ENCODE measurements at regions not wholly inside any gene's neighbourhood (a gene's known extent, or its start where the extent isn't known, plus 50 kb on each side); places are given as distances from the start of the nearest gene placed in this dataset.

DNA sequence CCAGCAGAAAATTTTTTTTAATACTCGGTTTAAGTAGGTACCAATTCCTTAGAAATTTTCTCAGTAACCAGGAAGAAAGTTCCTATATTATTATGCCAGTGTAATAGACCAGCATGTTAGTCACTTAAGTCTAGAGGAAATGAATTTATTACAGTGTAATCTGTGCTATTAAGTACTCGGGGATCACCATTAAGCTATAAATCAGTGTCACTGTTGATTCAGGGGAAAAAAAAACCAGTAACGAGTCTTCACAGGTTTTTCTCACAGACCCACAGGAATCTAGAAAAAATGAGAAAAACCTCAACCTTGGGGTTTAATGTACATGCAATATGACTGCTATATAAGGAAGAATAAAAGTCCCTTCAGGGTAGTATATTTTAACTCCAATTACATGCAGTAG, 138.3 kb upstream of the IL1RAPL2 start:
- TF ChIP-seq, protein P1, sequence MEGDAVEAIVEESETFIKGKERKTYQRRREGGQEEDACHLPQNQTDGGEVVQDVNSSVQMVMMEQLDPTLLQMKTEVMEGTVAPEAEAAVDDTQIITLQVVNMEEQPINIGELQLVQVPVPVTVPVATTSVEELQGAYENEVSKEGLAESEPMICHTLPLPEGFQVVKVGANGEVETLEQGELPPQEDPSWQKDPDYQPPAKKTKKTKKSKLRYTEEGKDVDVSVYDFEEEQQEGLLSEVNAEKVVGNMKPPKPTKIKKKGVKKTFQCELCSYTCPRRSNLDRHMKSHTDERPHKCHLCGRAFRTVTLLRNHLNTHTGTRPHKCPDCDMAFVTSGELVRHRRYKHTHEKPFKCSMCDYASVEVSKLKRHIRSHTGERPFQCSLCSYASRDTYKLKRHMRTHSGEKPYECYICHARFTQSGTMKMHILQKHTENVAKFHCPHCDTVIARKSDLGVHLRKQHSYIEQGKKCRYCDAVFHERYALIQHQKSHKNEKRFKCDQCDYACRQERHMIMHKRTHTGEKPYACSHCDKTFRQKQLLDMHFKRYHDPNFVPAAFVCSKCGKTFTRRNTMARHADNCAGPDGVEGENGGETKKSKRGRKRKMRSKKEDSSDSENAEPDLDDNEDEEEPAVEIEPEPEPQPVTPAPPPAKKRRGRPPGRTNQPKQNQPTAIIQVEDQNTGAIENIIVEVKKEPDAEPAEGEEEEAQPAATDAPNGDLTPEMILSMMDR (conservative IDR thresholded peaks at IDR 0.05; ENCODE audit: low read depth, low read length), result no peak
- TF ChIP-seq EZH2 (IDR thresholded peaks at IDR 0.05; ENCODE audit: borderline replicate concordance, low read depth, low read length, poor library complexity, severe bottlenecking), result no peak
